Fibroblast of the conjunctiva (primary cell): ENCODE measurements at regions not wholly inside any gene's neighbourhood (a gene's known extent, or its start where the extent isn't known, plus 50 kb on each side); places are given as distances from the start of the nearest gene placed in this dataset.

Experiments used
- DNase-seq: peaks from one replicate; pipeline ENCODE4 v3.0.0-alpha.2; 2010; ENCODE audit warnings: low read depth

- DNase-seq, result no peak
Measured at GRCh38 chr3:10555263-10555662, 49.9 kb upstream of the ATP2B2 start.

GRCh38 chr3:10556312-10556711 is 50.9 kb upstream of the ATP2B2 start:
- DNase-seq, result no peak

- DNase-seq, result no peak
Measured at GRCh38 chr3:10557250-10557649, 51.9 kb upstream of the ATP2B2 start.

GRCh38 chr3:10557781-10558373 is 52.5 kb upstream of the ATP2B2 start:
- no peak for DNase-seq

- no peak for DNase-seq
Measured at GRCh38 chr3:10558736-10559135, 53.4 kb upstream of the ATP2B2 start.

GRCh38 chr3:10560060-10560861 is 54.9 kb upstream of the ATP2B2 start:
- DNase-seq, result no peak

GRCh38 chr3:10561162-10561945 is 56.0 kb upstream of the ATP2B2 start:
- no peak for DNase-seq

GRCh38 chr3:10561946-10562560 is 56.7 kb upstream of the ATP2B2 start:
- DNase-seq, result no peak

GRCh38 chr3:10563396-10563795 is 58.0 kb upstream of the ATP2B2 start:
- DNase-seq, result no peak

GRCh38 chr3:10565814-10566213 is 60.4 kb upstream of the ATP2B2 start:
- no peak for DNase-seq

GRCh38 chr3:10566451-10566850 is 61.1 kb upstream of the ATP2B2 start:
- DNase-seq, result no peak

- no peak for DNase-seq
Measured at GRCh38 chr3:10568549-10568948, 63.2 kb upstream of the ATP2B2 start.

- no peak for DNase-seq
Measured at GRCh38 chr3:10570196-10570946, 65.0 kb upstream of the ATP2B2 start.

GRCh38 chr3:10574101-10574620 is 68.8 kb upstream of the ATP2B2 start:
- DNase-seq, result no peak

- no peak for DNase-seq
Measured at GRCh38 chr3:10575601-10576160, 70.3 kb upstream of the ATP2B2 start.

- DNase-seq, result no peak
Measured at GRCh38 chr3:10577486-10577885, 72.1 kb upstream of the ATP2B2 start.

- DNase-seq, result no peak
Measured at GRCh38 chr3:10580426-10580825, 75.0 kb upstream of the ATP2B2 start.

- DNase-seq, result no peak
Measured at GRCh38 chr3:10581251-10581650, 75.9 kb upstream of the ATP2B2 start.

- no peak for DNase-seq
Measured at GRCh38 chr3:10581716-10582115, 76.3 kb upstream of the ATP2B2 start.

GRCh38 chr3:10582733-10583132 is 77.3 kb upstream of the ATP2B2 start:
- no peak for DNase-seq
